Colonic mucosa (tissue), 4 donors: ENCODE measurements at regions not wholly inside any gene's neighbourhood (a gene's known extent, or its start where the extent isn't known, plus 50 kb on each side); places are given as distances from the start of the nearest gene placed in this dataset.

Source experiments
- DNase-seq: peaks from one replicate; pipeline ENCODE4 v3.0.0-alpha.2; 2020
- H3K27ac ChIP-seq: fragments of 200-600 bp; one replicate; pipeline ENCODE4 v1.8.0; 2021
- H3K27me3 ChIP-seq: fragments of 200-600 bp; one replicate; pipeline ENCODE4 v1.8.0; 2021
- H3K36me3 ChIP-seq: fragments of 200-600 bp; one replicate; pipeline ENCODE4 v1.8.0; 2021
- H3K4me1 ChIP-seq: fragments of 200-600 bp; one replicate; pipeline ENCODE4 v1.8.0; 2021; ENCODE audit warnings: mild to moderate bottlenecking
- H3K4me3 ChIP-seq: fragments of 200-600 bp; one replicate; pipeline ENCODE4 v1.8.0; 2021
- H3K9ac ChIP-seq, 2 donors: one replicate each; pipeline ENCODE4 v1.7.0; 2013; ENCODE audit warnings: control low read depth in 2 of 2, low read depth in 2 of 2, low read length in 2 of 2
- H3K9me3 ChIP-seq: fragments of 200-600 bp; one replicate; pipeline ENCODE4 v1.8.0; 2021
- intact Hi-C: fragments of 100-400 bp; cut with DNase I; formaldehyde crosslinking; loops from one replicate; pipeline ENCODE4 v1.14.1; 2022
- TF ChIP-seq, protein P1 (sequence below): fragments of 200-600 bp; IDR thresholded peaks from one replicate; pipeline ENCODE4 v1.8.0; 2022; ENCODE audit warnings: antibody characterized with exemption, mild to moderate bottlenecking
- donor health status: healthy.
- donor health status: DM: no; HTN: no; CAD: no.
- donor health status: DM: no; HTN: no; CAD: no.

DNA sequence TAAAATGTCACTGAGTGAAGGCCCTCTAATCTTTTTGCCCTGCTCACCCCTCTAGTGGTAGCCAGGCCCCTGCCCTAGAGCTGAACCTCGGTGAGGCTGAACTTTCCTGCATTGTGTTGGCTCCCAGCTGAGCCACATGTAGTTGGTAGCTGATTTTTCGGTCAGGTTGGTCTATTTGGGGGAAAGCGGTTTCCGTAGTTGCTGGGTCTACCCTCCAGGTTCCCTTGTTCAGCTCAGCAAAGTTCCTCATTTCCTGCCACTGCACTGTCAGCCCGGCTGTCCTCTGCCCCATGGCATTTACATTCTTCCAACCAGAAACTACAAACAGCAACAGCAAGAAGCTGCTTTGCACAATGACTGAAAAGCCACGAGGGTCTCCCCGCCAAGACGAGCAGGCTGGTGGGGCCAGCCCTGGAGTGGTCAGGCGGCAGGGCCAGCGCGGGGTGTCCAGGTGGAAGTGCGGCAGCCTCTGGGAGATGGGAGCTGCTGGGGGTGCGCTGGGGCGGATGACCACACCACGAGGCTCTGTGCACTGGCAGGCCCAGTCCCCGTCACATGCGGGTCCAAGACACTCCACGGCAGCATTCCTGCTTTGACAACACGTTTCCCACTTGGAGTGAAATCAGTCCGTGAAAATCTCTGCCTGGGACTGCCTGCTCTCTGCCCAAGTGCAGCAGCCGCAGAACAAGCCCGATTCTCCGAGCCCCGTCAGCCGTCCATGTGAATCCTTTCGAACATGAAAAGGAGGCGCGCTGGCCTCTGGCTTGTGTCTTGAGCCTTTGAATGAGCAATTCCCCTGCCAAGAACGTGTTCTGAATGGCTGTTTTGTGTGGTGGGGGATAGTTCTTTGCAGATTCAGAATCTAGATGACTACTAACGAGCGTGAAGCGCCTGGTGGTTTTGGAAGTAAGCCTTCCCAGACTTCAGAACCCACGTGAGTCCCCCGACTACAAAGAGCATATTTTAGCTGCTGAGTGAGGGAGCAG lies 159.4 kb downstream of the ASB1 start:
- H3K27ac ChIP-seq = no peak overlapping the region

DNA sequence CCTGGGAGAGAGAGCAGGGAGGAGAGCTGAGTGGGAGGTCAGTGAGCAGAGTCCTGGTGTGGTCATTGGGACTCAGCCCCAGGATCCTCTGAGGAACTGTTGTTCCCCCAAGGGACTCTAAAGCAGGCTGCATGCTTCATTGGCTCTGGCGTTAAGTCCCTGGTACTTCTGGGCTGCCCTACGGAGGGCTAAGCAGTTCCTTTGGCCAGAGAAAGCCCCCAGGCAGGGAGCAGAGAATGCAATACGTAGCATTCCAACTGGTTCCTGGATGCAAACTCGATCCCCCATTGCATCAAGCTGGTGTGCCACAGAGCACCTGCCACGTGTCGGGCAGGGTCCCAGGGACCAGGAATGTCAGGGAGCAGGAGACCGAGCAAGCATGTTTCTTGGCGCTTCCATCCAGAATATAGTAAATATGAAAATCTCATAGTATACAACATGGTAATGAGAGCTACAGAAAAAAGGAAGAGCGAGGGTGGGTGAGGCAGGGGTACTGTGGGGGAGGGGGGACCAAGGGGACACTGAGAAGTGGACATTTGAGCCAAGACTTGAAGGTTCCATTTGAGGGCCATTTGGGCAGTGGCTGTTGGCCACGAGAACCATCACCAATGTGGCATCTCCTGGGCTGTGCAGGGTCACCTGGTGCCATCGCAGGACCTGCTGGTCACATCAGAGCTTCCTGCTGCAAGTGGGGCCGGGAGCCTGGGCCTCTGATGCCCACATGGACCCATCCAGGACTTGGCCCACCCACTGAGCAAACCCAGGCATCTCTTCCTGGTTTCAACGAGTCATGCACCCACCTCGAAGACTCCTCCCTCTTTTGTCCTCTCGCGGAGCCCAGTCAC lies 160.4 kb downstream of the ASB1 start:
- intact Hi-C loops = no loop called here
- TF ChIP-seq, protein P1, sequence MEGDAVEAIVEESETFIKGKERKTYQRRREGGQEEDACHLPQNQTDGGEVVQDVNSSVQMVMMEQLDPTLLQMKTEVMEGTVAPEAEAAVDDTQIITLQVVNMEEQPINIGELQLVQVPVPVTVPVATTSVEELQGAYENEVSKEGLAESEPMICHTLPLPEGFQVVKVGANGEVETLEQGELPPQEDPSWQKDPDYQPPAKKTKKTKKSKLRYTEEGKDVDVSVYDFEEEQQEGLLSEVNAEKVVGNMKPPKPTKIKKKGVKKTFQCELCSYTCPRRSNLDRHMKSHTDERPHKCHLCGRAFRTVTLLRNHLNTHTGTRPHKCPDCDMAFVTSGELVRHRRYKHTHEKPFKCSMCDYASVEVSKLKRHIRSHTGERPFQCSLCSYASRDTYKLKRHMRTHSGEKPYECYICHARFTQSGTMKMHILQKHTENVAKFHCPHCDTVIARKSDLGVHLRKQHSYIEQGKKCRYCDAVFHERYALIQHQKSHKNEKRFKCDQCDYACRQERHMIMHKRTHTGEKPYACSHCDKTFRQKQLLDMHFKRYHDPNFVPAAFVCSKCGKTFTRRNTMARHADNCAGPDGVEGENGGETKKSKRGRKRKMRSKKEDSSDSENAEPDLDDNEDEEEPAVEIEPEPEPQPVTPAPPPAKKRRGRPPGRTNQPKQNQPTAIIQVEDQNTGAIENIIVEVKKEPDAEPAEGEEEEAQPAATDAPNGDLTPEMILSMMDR = no peak
- no peaks in the 10 kb centered on the region for H3K4me1 ChIP-seq
- no peak for DNase-seq
- H3K36me3 ChIP-seq = no peaks in the 10 kb centered on the region
- H3K9ac ChIP-seq = no peak overlapping the region
- no peak overlapping the region for H3K4me3 ChIP-seq
- no peaks in the 10 kb centered on the region for H3K9me3 ChIP-seq
- H3K27ac ChIP-seq = no peak overlapping the region
- H3K27me3 ChIP-seq = no peaks in the 10 kb centered on the region

More for the DNA sequence above, 159.4 kb downstream of the ASB1 start:
- TF ChIP-seq, protein P1 = no peak
- H3K4me1 ChIP-seq = no peaks in the 10 kb centered on the region
- no peaks in the 10 kb centered on the region for H3K36me3 ChIP-seq
- no peaks in the 10 kb centered on the region for H3K9me3 ChIP-seq
- intact Hi-C loops = no loop called here
- no peak overlapping the region for H3K4me3 ChIP-seq
- H3K27me3 ChIP-seq = no peaks in the 10 kb centered on the region
- H3K9ac ChIP-seq = no peak overlapping the region
- DNase-seq = no peak

DNA sequence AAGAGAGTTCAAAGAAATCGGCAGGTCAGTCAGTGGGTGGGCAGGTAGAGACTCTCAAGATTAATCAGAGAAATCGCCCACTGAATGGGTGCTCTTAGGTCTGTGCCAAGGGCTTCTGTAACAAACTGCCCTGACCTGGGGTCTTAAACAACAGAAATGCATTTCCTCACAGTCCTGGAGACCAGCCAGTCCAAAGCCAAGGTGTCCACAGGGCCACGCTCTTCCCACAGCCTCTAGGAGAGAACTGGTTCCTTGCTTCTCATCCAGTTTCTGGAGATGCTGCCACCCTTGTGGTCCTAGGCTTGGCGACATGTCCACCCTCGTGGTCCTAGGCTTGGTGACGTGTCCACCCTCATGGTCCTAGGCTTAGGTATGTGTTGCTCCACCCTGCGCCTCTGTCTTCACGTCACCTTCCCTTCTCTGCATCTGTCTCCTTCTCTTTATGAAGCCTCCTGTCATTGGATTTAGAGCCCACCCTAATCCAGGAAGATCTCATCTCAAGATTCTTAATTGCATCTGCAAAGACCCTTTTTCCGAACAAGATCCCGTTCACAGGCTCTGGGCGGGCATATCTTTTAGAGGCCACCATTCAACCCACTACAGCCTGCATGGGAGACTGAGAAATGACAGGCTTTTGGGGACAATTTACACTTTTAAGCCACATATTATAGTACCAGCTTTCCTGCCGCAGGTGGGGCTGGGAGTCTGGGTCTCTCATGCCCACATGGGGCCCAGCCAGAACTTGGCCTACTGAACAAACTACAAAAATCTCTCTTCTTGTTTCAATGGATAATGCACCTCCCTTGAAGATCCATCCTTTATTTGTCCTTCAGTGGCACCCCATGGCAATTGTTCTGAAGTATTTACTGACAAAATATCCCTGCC lies 161.3 kb downstream of the ASB1 start:
- intact Hi-C loops = no loop called here
- H3K9ac ChIP-seq = no peak overlapping the region
- no peaks in the 10 kb centered on the region for H3K27me3 ChIP-seq
- no peak overlapping the region for H3K4me3 ChIP-seq
- H3K9me3 ChIP-seq = no peaks in the 10 kb centered on the region
- H3K27ac ChIP-seq = no peak overlapping the region
- H3K4me1 ChIP-seq = no peaks in the 10 kb centered on the region
- TF ChIP-seq, protein P1 = no peak
- no peaks in the 10 kb centered on the region for H3K36me3 ChIP-seq
- DNase-seq = no peak

DNA sequence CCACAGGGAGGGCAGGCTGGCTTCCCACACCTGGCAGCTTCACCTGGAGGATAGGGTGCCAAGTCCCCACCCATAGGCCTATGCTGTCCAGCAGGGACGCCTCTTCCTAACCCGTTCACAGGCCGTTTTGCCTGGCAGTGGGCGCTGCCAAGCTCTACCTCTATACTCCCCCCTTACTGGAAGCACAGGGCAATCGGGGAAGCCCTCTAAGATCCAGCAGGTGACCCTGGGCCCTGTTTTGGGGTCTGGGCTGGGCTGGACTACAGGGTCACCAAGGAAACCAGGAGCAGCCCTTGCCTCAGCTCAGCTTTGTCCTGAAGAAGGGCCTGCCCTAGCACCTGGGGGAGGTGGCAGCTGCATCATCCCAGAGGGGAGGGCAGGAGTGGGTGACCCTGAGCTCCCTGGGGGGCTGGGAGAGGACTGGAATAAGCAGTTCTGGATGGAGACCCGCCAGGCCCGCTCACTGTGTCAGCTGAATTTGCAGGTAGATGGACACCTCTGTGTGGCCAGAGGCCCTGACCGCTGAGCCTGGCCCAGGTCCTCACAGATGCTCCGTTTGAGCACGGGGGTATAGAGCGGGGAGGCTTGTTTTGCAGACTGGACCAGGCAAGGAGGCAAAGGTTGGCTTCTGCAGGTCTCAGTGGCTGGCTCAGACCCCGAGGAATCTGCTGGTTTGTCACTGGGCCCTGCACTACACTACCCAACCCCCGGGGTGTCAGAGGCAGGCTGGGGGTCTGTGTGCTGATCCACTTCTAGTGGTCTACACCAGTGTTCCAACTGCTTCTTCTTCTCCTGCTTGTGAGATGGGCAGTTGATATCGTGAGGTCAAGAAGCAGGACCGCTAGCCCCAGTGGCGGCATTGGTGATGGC lies 163.1 kb downstream of the ASB1 start:
- Histone ChIP-seq H3K4me3 (no peak overlapping the region), H3K9ac (no peak overlapping the region), H3K27ac (no peak overlapping the region), H3K9me3 (no peaks in the 10 kb centered on the region), H3K27me3 (no peaks in the 10 kb centered on the region), H3K36me3 (no peaks in the 10 kb centered on the region), H3K4me1 (no peaks in the 10 kb centered on the region)
- intact Hi-C loops = no loop called here
- no peak for DNase-seq
- TF ChIP-seq, protein P1 = no peak
